K562 (cell line): ENCODE measurements at regions not wholly inside any gene's neighbourhood (a gene's known extent, or its start where the extent isn't known, plus 50 kb on each side); places are given as distances from the start of the nearest gene placed in this dataset.

Experiments
- ATAC-seq: fragments of 200-7000 bp; cut with Tn5 transposase; 3 replicates; pipeline ENCODE4 v1.9.1; 2020; ENCODE audit warnings: moderate library complexity
- BruUV-seq: library from RNA; stranded (reverse); fragments of 400-500 nt; replicated peaks from 2 replicates; lab custom pipeline; 2021; lab: Mats Ljungman, UMichigan
- CTCF ChIA-PET: fragments of 300-600 bp; formaldehyde crosslinking; extraction: SDS; loops from one replicate; lab custom pipeline; 2021; ENCODE audit warnings: low intra/inter-chr PET ratio; lab: Yijun Ruan, JAX
- POLR2A ChIA-PET: fragments of 300-600, 350-650 bp; sonication (Branson Sonifier 250); formaldehyde crosslinking; extraction: SDS; loops from one replicate; lab custom pipeline; 2021; ENCODE audit warnings: antibody characterized with exemption, inconsistent platforms; lab: Yijun Ruan, JAX
- DNase-seq, 4 experiments: peaks; one replicate each; pipeline versions ENCODE4 v3.0.0 to v3.0.0-alpha.2; 2011 to 2018; ENCODE audit warnings: low spot score in 3 of 4, mixed read lengths in 3 of 4; ENCODE audit errors: extremely low read depth in 1 of 4
- FAIRE-seq: peaks from 2 replicates; lab custom pipeline; 2011; peaks lifted over from hg19 to GRCh38; lab: Jason Lieb, UNC
- H2AFZ ChIP-seq: 2 replicates; pipeline ENCODE4 v1.6.0; 2011; ENCODE audit warnings: low read depth, low read length, control low read depth, inconsistent platforms
- H3K27ac ChIP-seq: fragments of 200-600 bp; 3 replicates; pipeline ENCODE4 v1.8.0; 2011; ENCODE audit warnings: low read depth, mild to moderate bottlenecking, control low read depth, inconsistent platforms, low read length, moderate library complexity, mixed read lengths; ENCODE audit errors: extremely low read depth
- H3K27me3 ChIP-seq, 2 experiments: fragments of 300-600 bp in 1 of 2; 2 replicates in 1 of 2; 3 replicates in 1 of 2; pipeline versions ENCODE4 v1.6.0 to v1.8.0; 2011; ENCODE audit warnings: inconsistent platforms in 2 of 2, low read length in 2 of 2, mild to moderate bottlenecking in 1 of 2, mixed read lengths in 1 of 2, moderate library complexity in 1 of 2; ENCODE audit not compliant: control insufficient read depth in 2 of 2, insufficient read depth in 2 of 2
- H3K36me3 ChIP-seq: fragments of 300-600 bp; 3 replicates; pipeline ENCODE4 v1.8.0; 2011; ENCODE audit warnings: mild to moderate bottlenecking, low read length, inconsistent platforms; ENCODE audit not compliant: control insufficient read depth, insufficient read depth
- H3K4me1 ChIP-seq, 2 experiments: fragments of 200-600 bp in 1 of 2; replicated peaks in 1 of 2; 2 replicates in 1 of 2; 3 replicates in 1 of 2; pipeline versions ENCODE4 v1.5.1 to v1.8.0; 2011; ENCODE audit warnings: inconsistent platforms in 2 of 2, low read length in 2 of 2, mild to moderate bottlenecking in 1 of 2, mixed read lengths in 1 of 2, moderate library complexity in 1 of 2; ENCODE audit not compliant: control insufficient read depth in 2 of 2, insufficient read depth in 2 of 2
- H3K4me2 ChIP-seq: 2 replicates; pipeline ENCODE4 v1.6.1; 2011; ENCODE audit warnings: low read length, control low read depth, inconsistent platforms, mixed read lengths; ENCODE audit not compliant: insufficient read depth
- H3K4me3 ChIP-seq: fragments of 200-600 bp; sonication (generic), shearing (Covaris generic); 2 replicates; pipeline ENCODE4 v1.5.1; 2016; ENCODE audit warnings: control low read depth, inconsistent platforms
- H3K79me2 ChIP-seq: fragments of 200-600 bp; 3 replicates; pipeline ENCODE4 v1.8.0; 2011; ENCODE audit warnings: low read length, inconsistent platforms; ENCODE audit not compliant: control insufficient read depth, insufficient read depth
- H3K9ac ChIP-seq, 2 experiments: 2 replicates each; pipeline versions ENCODE4 v1.6.0 to v1.6.1; 2011; ENCODE audit warnings: low read depth in 2 of 2, low read length in 2 of 2, control low read depth in 1 of 2, inconsistent platforms in 1 of 2, mild to moderate bottlenecking in 1 of 2, mixed read lengths in 1 of 2; ENCODE audit not compliant: insufficient read depth in 1 of 2
- H3K9me1 ChIP-seq: one replicate; pipeline ENCODE4 v1.6.0; 2011; ENCODE audit warnings: inconsistent platforms, mild to moderate bottlenecking, low read length, moderate library complexity; ENCODE audit not compliant: control insufficient read depth, insufficient read depth
- H3K9me3 ChIP-seq: replicated peaks from 2 replicates; pipeline ENCODE4 v1.5.1; 2011; ENCODE audit warnings: low read depth, low read length, inconsistent platforms; ENCODE audit not compliant: control insufficient read depth, insufficient read depth
- H4K20me1 ChIP-seq: replicated peaks from 2 replicates; pipeline ENCODE4 v1.6.1; 2011; ENCODE audit warnings: low read length, inconsistent platforms, mixed read lengths; ENCODE audit not compliant: control insufficient read depth, insufficient read depth
- ARID3A ChIP-seq: IDR thresholded peaks from 2 replicates; pipeline ENCODE4 v1.6.1; 2012; ENCODE audit warnings: low read depth, low read length, improper control_type of control experiment, borderline replicate concordance
- CBFA2T3 ChIP-seq: fragments of 450-650 bp; IDR thresholded peaks from 2 replicates; pipeline ENCODE4 v1.6.1; 2017
- CBFB ChIP-seq: sonication (generic); formaldehyde crosslinking; IDR thresholded peaks from 2 replicates; pipeline ENCODE4 v1.4.0; 2020; ENCODE audit warnings: mild to moderate bottlenecking, missing genetic modification reagents
- EP300 ChIP-seq: IDR thresholded peaks from 2 replicates; pipeline ENCODE4 v1.6.1; 2012; ENCODE audit warnings: low read length, improper control_type of control experiment
- MEF2A ChIP-seq: IDR thresholded peaks from 2 replicates; pipeline ENCODE4 v1.6.1; 2011; ENCODE audit warnings: low read depth, mild to moderate bottlenecking, low read length, moderate library complexity; ENCODE audit not compliant: control insufficient read depth
- MEF2D ChIP-seq: conservative IDR thresholded peaks from 2 replicates; pipeline ENCODE4 v1.6.1; 2016; ENCODE audit warnings: low read depth, missing genetic modification characterization, missing compliant biosample characterization
- SMARCB1 ChIP-seq: IDR thresholded peaks from 2 replicates; pipeline ENCODE4 v1.6.1; 2011; ENCODE audit warnings: improper control_type of control experiment, low read depth; ENCODE audit not compliant: insufficient read length
- WGBS: fragments of 100-300 bp; shearing (Covaris generic); methylation state at CpG from one replicate; pipeline ENCODE4 v1.1.6; 2016; ENCODE audit warnings: low coverage, mixed read lengths; ENCODE audit not compliant: insufficient coverage; ENCODE audit errors: missing lambda C conversion rate; 5-methylcytosine and 5-hydroxymethylcytosine counted together
- in situ Hi-C: fragments of 300-500 bp; cut with MboI; formaldehyde crosslinking; loops from 4 replicates; pipeline ENCODE4 v1.15.0; 2018; ENCODE audit warnings: inconsistent platforms, mixed read lengths
- intact Hi-C: fragments of 100-400 bp; cut with micrococcal nuclease; formaldehyde crosslinking; loops from 2 replicates; pipeline ENCODE4 v1.14.2; 2022

GRCh38 chr5:89211836-89212235 lies 328.9 kb upstream of the MEF2C start:
- ChIA-PET POLR2A (no interaction called here), CTCF (no interaction called here)
- DNase-seq (no peak), FAIRE-seq (no peak), ATAC-seq (no peak)
- Histone ChIP-seq H3K4me3 (no peak overlapping the region), H3K4me2 (no peak overlapping the region), H3K79me2 (no peaks in the 10 kb centered on the region), H4K20me1 (no peaks in the 10 kb centered on the region), H3K9me3 (no peaks in the 10 kb centered on the region; the same call in 1 of the 2 replicates), H3K27ac (no peak overlapping the region), H3K9ac (no peak overlapping the region), H3K9me1 (no peaks in the 10 kb centered on the region), H3K27me3 (no peaks in the 10 kb centered on the region), H2AFZ (peak overlapping the region; percentile 60), H3K4me1 (no peaks in the 10 kb centered on the region), H3K36me3 (no peaks in the 10 kb centered on the region)
- 6% methylated on average over 2 of the region's 2 CpGs for WGBS
- BruUV-seq: no TSS peak
- intact Hi-C loops (no loop called here), in situ Hi-C loops (no loop called here)
- TF ChIP-seq SMARCB1 (no peak), CBFA2T3 (no peak), MEF2D (tag) (no peak), ARID3A (no peak), MEF2A (no peak), EP300 (no peak), CBFB (no peak)
